ENCODE measurements at regions not wholly inside any gene's neighbourhood (a gene's known extent, or its start where the extent isn't known, plus 50 kb on each side); places are given as distances from the start of the nearest gene placed in this dataset.

GRCh38 chr1:60527567-60527966, 454.0 kb upstream of the C1orf87 start:
- TF ChIP-seq POLR2A (IDR thresholded peaks at IDR 0.05) (no peak), CTCF (IDR thresholded peaks at IDR 0.05) (no peak), POLR2AphosphoS5 (IDR thresholded peaks at IDR 0.05) (no peak)

Measured in breast epithelium (tissue), 3 donors.